GM12878 (cell line): ENCODE measurements at regions not wholly inside any gene's neighbourhood (a gene's known extent, or its start where the extent isn't known, plus 50 kb on each side); places are given as distances from the start of the nearest gene placed in this dataset.

ENCODE experiments used
- ATAC-seq: fragments of 200-7000 bp; cut with Tn5 transposase; 3 replicates; pipeline ENCODE4 v1.9.1; 2020; ENCODE audit warnings: mild to moderate bottlenecking, moderate library complexity
- BruUV-seq: library from RNA; stranded (reverse); fragments of 400-500 nt; replicated peaks from 2 replicates; lab custom pipeline; 2021; lab: Mats Ljungman, UMichigan
- CTCF ChIA-PET: fragments of 300-600 bp; sonication (Branson Sonifier 250); formaldehyde crosslinking; extraction: SDS; loops from one replicate; lab custom pipeline; 2021; ENCODE audit warnings: inconsistent platforms; lab: Yijun Ruan, JAX
- POLR2A ChIA-PET: fragments of 350-600 bp; formaldehyde crosslinking; extraction: SDS; loops from one replicate; lab custom pipeline; 2021; ENCODE audit warnings: inconsistent platforms; lab: Charles Lee
- RAD21 ChIA-PET: fragments of 300-600 bp; sonication (Branson Sonifier 250); formaldehyde crosslinking; loops from one replicate; lab custom pipeline; 2023; ENCODE audit warnings: antibody characterized with exemption; ENCODE audit not compliant: unreplicated experiment; lab: Charles Lee
- SMC1A ChIA-PET: fragments of 300-600 bp; sonication (Branson Sonifier 250); formaldehyde crosslinking; loops from one replicate; lab custom pipeline; 2023; ENCODE audit not compliant: unreplicated experiment, uncharacterized antibody; lab: Charles Lee
- DNase-seq: peaks from one replicate; pipeline ENCODE4 v3.0.0-alpha.2; 2011; ENCODE audit warnings: low read depth, low spot score
- FAIRE-seq: peaks from 3 replicates; lab custom pipeline; 2011; peaks lifted over from hg19 to GRCh38; lab: Jason Lieb, UNC
- H2AFZ ChIP-seq: 2 replicates; pipeline ENCODE4 v1.6.0; 2011; ENCODE audit warnings: low read depth, low read length, control low read depth; ENCODE audit not compliant: control insufficient read depth
- H3K27ac ChIP-seq: 2 replicates; pipeline ENCODE4 v1.5.1; 2011; ENCODE audit warnings: control low read depth; ENCODE audit not compliant: control insufficient read depth, insufficient read depth
- H3K27me3 ChIP-seq, 2 experiments: replicated peaks in 1 of 2; 2 replicates each; pipeline versions ENCODE4 v1.6.0 to v1.6.1; 2011; ENCODE audit warnings: low read length in 1 of 2; ENCODE audit not compliant: control insufficient read depth in 2 of 2, insufficient read depth in 2 of 2
- H3K36me3 ChIP-seq, 2 experiments: 2 replicates each; pipeline ENCODE4 v1.5.1; 2011; ENCODE audit warnings: low read length in 1 of 2; ENCODE audit not compliant: control insufficient read depth in 2 of 2, insufficient read depth in 2 of 2
- H3K4me1 ChIP-seq: 2 replicates; pipeline ENCODE4 v1.6.1; 2011; ENCODE audit warnings: mild to moderate bottlenecking, low read length, moderate library complexity, mixed read lengths; ENCODE audit not compliant: control insufficient read depth, insufficient read depth
- H3K4me2 ChIP-seq: 2 replicates; pipeline ENCODE4 v1.6.0; 2011; ENCODE audit warnings: control low read depth; ENCODE audit not compliant: control insufficient read depth, insufficient read depth
- H3K4me3 ChIP-seq: fragments of 200-600 bp; sonication (generic); 2 replicates; pipeline ENCODE4 v1.5.1; 2016
- H3K79me2 ChIP-seq: 2 replicates; pipeline ENCODE4 v1.6.0; 2011; ENCODE audit warnings: low read length; ENCODE audit not compliant: control insufficient read depth, insufficient read depth
- H3K9ac ChIP-seq: 2 replicates; pipeline ENCODE4 v1.8.0; 2011; ENCODE audit warnings: low read length, control low read depth, mixed read lengths; ENCODE audit not compliant: control insufficient read depth, insufficient read depth
- H3K9me3 ChIP-seq: replicated peaks from 3 replicates; pipeline ENCODE4 v1.5.1; 2011; ENCODE audit warnings: mild to moderate bottlenecking, low read length; ENCODE audit not compliant: control insufficient read depth, insufficient read depth
- H4K20me1 ChIP-seq: 2 replicates; pipeline ENCODE4 v1.6.0; 2011; ENCODE audit not compliant: control insufficient read depth, insufficient read depth
- BRCA1 ChIP-seq: IDR thresholded peaks from 2 replicates; pipeline ENCODE4 v1.6.1; 2011; ENCODE audit warnings: low read depth, low read length, improper control_type of control experiment
- CEBPZ ChIP-seq: fragments of 150-350 bp; IDR thresholded peaks from 2 replicates; pipeline ENCODE4 v1.6.1; 2016; ENCODE audit warnings: low read depth, low read length
- IKZF1 ChIP-seq: fragments of 450-650 bp; conservative IDR thresholded peaks from 2 replicates; pipeline ENCODE4 v1.6.1; 2017; ENCODE audit warnings: antibody characterized with exemption, mild to moderate bottlenecking
- IRF4 ChIP-seq: IDR thresholded peaks from 2 replicates; pipeline ENCODE4 v1.6.1; 2011; ENCODE audit warnings: low read depth, low read length
- KDM1A ChIP-seq: fragments of 200-600 bp; sonication (generic); IDR thresholded peaks from 2 replicates; pipeline ENCODE4 v1.6.1; 2016; ENCODE audit warnings: borderline replicate concordance
- NBN ChIP-seq: fragments of 450-650 bp; IDR thresholded peaks from 2 replicates; pipeline ENCODE4 v1.6.1; 2016
- SIX5 ChIP-seq: IDR thresholded peaks from 2 replicates; pipeline ENCODE4 v1.6.1; 2011; ENCODE audit warnings: mild to moderate bottlenecking, low read depth, low read length, moderate library complexity; ENCODE audit not compliant: severe bottlenecking
- SREBF1 ChIP-seq: IDR thresholded peaks from 2 replicates; pipeline ENCODE4 v1.6.1; 2012; ENCODE audit warnings: mild to moderate bottlenecking, low read length
- SRF ChIP-seq, 2 experiments: IDR thresholded peaks; 2 replicates each; pipeline ENCODE4 v1.6.1; 2011; ENCODE audit warnings: low read depth in 2 of 2, low read length in 2 of 2, mild to moderate bottlenecking in 1 of 2, moderate library complexity in 1 of 2
- STAT1 ChIP-seq: fragments of 450-650 bp; conservative IDR thresholded peaks from 2 replicates; pipeline ENCODE4 v1.6.1; 2014; ENCODE audit warnings: antibody characterized with exemption, mild to moderate bottlenecking
- ZBTB40 ChIP-seq: fragments of 450-650 bp; IDR thresholded peaks from 2 replicates; pipeline ENCODE4 v1.6.1; 2016; ENCODE audit warnings: mild to moderate bottlenecking, moderate library complexity, borderline replicate concordance
- ZNF207 ChIP-seq: fragments of 450-650 bp; IDR thresholded peaks from 2 replicates; pipeline ENCODE4 v1.6.1; 2014; ENCODE audit warnings: antibody characterized with exemption, mild to moderate bottlenecking, borderline replicate concordance
- WGBS: methylation state at CpG from one replicate; pipeline ENCODE4 v1.1.6; 2016; ENCODE audit warnings: low lambda C conversion rate; ENCODE audit not compliant: insufficient replicate concordance, insufficient coverage; ENCODE audit errors: missing lambda C conversion rate; 5-methylcytosine and 5-hydroxymethylcytosine counted together
- in situ Hi-C: fragments of 300-500 bp; cut with MboI; formaldehyde crosslinking; loops from 9 replicates; pipeline ENCODE4 v1.14.3; 2018; ENCODE audit warnings: mixed read lengths
- intact Hi-C: fragments of 100-400 bp; cut with micrococcal nuclease; formaldehyde crosslinking; loops from one replicate; pipeline ENCODE4 v1.14.2; 2022; ENCODE audit not compliant: unreplicated experiment

GRCh38 chr4:164423819-164424218 lies 330.1 kb upstream of the SMIM31 start:
- in situ Hi-C loops: no loop called here
- Histone ChIP-seq H4K20me1 (no peaks in the 10 kb centered on the region), H3K27me3 (no peaks in the 10 kb centered on the region)
- ATAC-seq: no peak
- BruUV-seq: no TSS peak
- no peak for TF ChIP-seq BRCA1
- TF ChIP-seq KDM1A: no peak
- TF ChIP-seq STAT1: no peak
- TF ChIP-seq SRF (IDR thresholded peaks at IDR 0.05; ENCODE audit: low read depth in 2 of 2, low read length in 2 of 2): no peak
- TF ChIP-seq SREBF1: no peak
- TF ChIP-seq, all 136 proteins: peak for 0
- Histone ChIP-seq H3K9me3 (no peaks in the 10 kb centered on the region), H3K27ac (no peak overlapping the region), H3K9ac (no peak overlapping the region), H2AFZ (no peak overlapping the region), H3K36me3 (no peaks in the 10 kb centered on the region), H3K4me2 (no peak overlapping the region), H3K4me3 (no peak overlapping the region), H3K79me2 (no peaks in the 10 kb centered on the region), H3K4me1 (no peaks in the 10 kb centered on the region)
- no peak for FAIRE-seq
- RAD21 ChIA-PET: no interaction called here
- intact Hi-C loops: no loop called here
- POLR2A ChIA-PET: no interaction called here
- DNase-seq: no peak
- CTCF ChIA-PET: no interaction called here
- SMC1A ChIA-PET: no interaction called here
- WGBS: 0% methylated on average over 1 of the region's 1 CpG

- no peaks in the 10 kb centered on the region for H3K36me3 ChIP-seq
- H3K4me2 ChIP-seq: no peak overlapping the region
- no peak for DNase-seq
- no peak overlapping the region for H3K4me3 ChIP-seq
- H3K4me1 ChIP-seq: no peaks in the 10 kb centered on the region
- no peaks in the 10 kb centered on the region for H3K27me3 ChIP-seq
- no peaks in the 10 kb centered on the region for H4K20me1 ChIP-seq
- 0% methylated on average over 4 of the region's 4 CpGs for WGBS
- in situ Hi-C loops (no loop called here), intact Hi-C loops (no loop called here)
- H3K9me3 ChIP-seq: no peaks in the 10 kb centered on the region
- ATAC-seq: no peak
- ChIA-PET RAD21 (no interaction called here), SMC1A (interaction anchor here (0.6 kb wide), 1 partner anchor 9 kb away, joined by 3 read pairs; no protein-coding TSS in a partner anchor), CTCF (no interaction called here), POLR2A (interaction anchor here (0.7 kb wide), 1 partner anchor 21 kb away, joined by 3 read pairs; no protein-coding TSS in a partner anchor)
- no peaks in the 10 kb centered on the region for H3K79me2 ChIP-seq
- no TSS peak for BruUV-seq
- no peak overlapping the region for H3K27ac ChIP-seq
- no peak for FAIRE-seq
- H3K9ac ChIP-seq: no peak overlapping the region
- no peak overlapping the region for H2AFZ ChIP-seq
- no peak for TF ChIP-seq IRF4
- no peak for TF ChIP-seq IKZF1
- TF ChIP-seq ZBTB40: no peak
- no peak for TF ChIP-seq CEBPZ
- no peak for TF ChIP-seq NBN
- TF ChIP-seq SIX5: no peak
- TF ChIP-seq ZNF207: no peak
Observed at GRCh38 chr4:164424846-164425245, 329.1 kb upstream of the SMIM31 start.
